Gastroesophageal sphincter (tissue), 4 donors: ENCODE measurements at regions not wholly inside any gene's neighbourhood (a gene's known extent, or its start where the extent isn't known, plus 50 kb on each side); places are given as distances from the start of the nearest gene placed in this dataset.

Experiments
- ATAC-seq: fragments of 150-250 bp; one replicate; pipeline ENCODE4 v1.9.1; 2016; ENCODE audit warnings: mild to moderate bottlenecking, moderate library complexity
- H3K27ac ChIP-seq, 4 donors: fragments of 200-600 bp; sonication (generic) in 3 of 4; 1 replicate in 3 of 4; 2 replicates in 1 of 4; pipeline ENCODE4 v1.5.1; 2016 to 2019
- H3K27me3 ChIP-seq: fragments of 200-600 bp; sonication (generic); one replicate; pipeline ENCODE4 v1.5.1; 2019
- H3K36me3 ChIP-seq, 2 donors: fragments of 200-600 bp; sonication (generic); one replicate each; pipeline ENCODE4 v1.5.1; 2019; ENCODE audit warnings: control low read depth in 1 of 2
- H3K4me1 ChIP-seq, 3 donors: fragments of 200-600 bp; sonication (generic); 1 replicate in 2 of 3; 2 replicates in 1 of 3; pipeline ENCODE4 v1.5.1; 2016 to 2019; ENCODE audit warnings: control low read depth in 2 of 3
- H3K4me3 ChIP-seq, 2 donors: fragments of 200-600 bp; sonication (generic); one replicate each; pipeline ENCODE4 v1.5.1; 2019; ENCODE audit warnings: mild to moderate bottlenecking in 1 of 2, moderate library complexity in 1 of 2
- H3K9me3 ChIP-seq, 3 donors: fragments of 200-600 bp; sonication (generic); one replicate each; pipeline ENCODE4 v1.5.1; 2017 to 2019; ENCODE audit warnings: control low read depth in 2 of 3
- EP300 ChIP-seq: sonication (generic); formaldehyde crosslinking; IDR thresholded peaks from one replicate; pipeline ENCODE4 v1.6.1; 2017; ENCODE audit warnings: antibody characterized with exemption, mild to moderate bottlenecking
- POLR2A ChIP-seq, 2 donors: fragments of 450-650 bp; IDR thresholded peaks; one replicate each; pipeline ENCODE4 v1.6.1; 2017; ENCODE audit warnings: antibody characterized with exemption in 2 of 2, mild to moderate bottlenecking in 2 of 2, moderate library complexity in 1 of 2
- POLR2AphosphoS5 ChIP-seq: sonication (generic); formaldehyde crosslinking; IDR thresholded peaks from one replicate; pipeline ENCODE4 v1.6.1; 2017; ENCODE audit warnings: antibody characterized with exemption
- WGBS, 2 donors: methylation state at CpG; one replicate each; pipeline ENCODE4 v1.1.5; 2018; ENCODE audit warnings: low coverage in 1 of 2; 5-methylcytosine and 5-hydroxymethylcytosine counted together
- TF ChIP-seq, protein P1 (sequence below), 4 experiments: fragments of 200-600 bp in 2 of 4; fragments of 450-650 bp in 2 of 4; sonication (generic) in 1 of 4; IDR thresholded peaks; one replicate each; pipeline ENCODE4 v1.5.1; 2017 to 2019; ENCODE audit warnings: antibody characterized with exemption in 4 of 4, mild to moderate bottlenecking in 2 of 4, moderate library complexity in 2 of 4

DNA sequence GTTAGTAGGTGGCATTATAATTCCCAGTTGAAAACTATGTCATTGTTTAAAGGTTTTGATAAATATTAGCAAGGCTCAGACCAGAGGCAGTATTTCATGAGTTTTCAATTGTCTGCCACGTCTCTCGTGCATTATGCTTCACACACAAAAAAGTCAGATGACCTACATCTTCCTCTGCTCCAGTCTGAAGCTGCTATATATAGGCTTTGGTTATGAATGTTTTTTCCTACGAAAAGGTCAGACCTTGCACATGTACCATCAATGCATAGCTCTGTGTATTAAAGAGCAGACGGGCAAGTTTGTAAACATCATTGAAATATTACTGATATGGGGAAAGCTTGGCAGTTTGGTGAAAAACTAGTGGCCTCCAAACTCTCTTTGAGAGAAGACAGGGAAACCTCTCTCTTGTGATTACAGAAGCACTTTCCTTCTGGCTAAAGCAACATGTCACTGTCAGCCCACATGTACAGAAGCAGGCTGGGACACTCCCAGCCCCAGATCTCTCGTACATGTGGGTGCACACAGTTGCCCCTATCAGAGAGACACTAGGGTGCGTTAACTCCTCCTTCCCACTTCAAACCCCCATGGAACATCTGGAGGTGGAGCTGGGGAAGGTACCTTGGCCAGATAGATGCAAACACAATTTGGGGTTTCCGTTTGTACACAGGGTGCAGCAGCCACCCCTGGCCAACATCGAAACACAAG lies 184.0 kb upstream of the BCL6 start:
- no peaks in the 10 kb centered on the region for H3K36me3 ChIP-seq
- H3K4me1 ChIP-seq: peaks cover 0 to 14% (median 0%) of the 10 kb centered on the region in 3 donors
- ATAC-seq: no peak
- H3K9me3 ChIP-seq: peaks cover 0 to 9% (median 0%) of the 10 kb centered on the region in 3 donors
- no peak for TF ChIP-seq POLR2AphosphoS5
- TF ChIP-seq POLR2A (IDR thresholded peaks at IDR 0.05): no peak
- TF ChIP-seq, protein P1, sequence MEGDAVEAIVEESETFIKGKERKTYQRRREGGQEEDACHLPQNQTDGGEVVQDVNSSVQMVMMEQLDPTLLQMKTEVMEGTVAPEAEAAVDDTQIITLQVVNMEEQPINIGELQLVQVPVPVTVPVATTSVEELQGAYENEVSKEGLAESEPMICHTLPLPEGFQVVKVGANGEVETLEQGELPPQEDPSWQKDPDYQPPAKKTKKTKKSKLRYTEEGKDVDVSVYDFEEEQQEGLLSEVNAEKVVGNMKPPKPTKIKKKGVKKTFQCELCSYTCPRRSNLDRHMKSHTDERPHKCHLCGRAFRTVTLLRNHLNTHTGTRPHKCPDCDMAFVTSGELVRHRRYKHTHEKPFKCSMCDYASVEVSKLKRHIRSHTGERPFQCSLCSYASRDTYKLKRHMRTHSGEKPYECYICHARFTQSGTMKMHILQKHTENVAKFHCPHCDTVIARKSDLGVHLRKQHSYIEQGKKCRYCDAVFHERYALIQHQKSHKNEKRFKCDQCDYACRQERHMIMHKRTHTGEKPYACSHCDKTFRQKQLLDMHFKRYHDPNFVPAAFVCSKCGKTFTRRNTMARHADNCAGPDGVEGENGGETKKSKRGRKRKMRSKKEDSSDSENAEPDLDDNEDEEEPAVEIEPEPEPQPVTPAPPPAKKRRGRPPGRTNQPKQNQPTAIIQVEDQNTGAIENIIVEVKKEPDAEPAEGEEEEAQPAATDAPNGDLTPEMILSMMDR (IDR thresholded peaks at IDR 0.05): no peak
- TF ChIP-seq EP300: no peak
- WGBS, 2 donors: 16 to 50% methylated on average over 4 to 6 of the region's 8 CpGs
- H3K27me3 ChIP-seq: no peaks in the 10 kb centered on the region
- H3K4me3 ChIP-seq: no peak overlapping the region
- H3K27ac ChIP-seq: peak overlapping the region in 2 of 4 donors; percentile 21 to 27

DNA sequence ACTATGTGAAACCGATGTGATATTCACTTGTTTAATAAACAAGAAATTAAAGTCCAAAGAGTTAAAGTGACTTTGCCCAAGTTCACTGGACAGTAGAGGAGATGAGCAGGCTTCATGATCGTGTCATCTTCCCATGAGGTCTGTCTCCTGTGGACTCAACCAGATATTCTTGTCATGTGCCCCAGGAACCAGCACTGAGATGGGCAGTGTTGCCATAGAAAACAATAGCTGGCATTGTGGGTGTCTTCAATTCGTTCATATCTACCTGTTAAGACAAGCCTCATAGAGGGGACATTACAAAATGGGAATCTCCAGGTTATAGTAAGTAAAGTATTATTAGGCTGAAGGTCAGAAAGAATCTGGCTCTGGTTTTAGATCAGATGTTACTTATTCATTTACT lies 184.8 kb upstream of the BCL6 start:
- 82 to 85% methylated on average over 3 of the region's 3 CpGs for WGBS, 2 donors
- H3K9me3 ChIP-seq: peaks cover 0 to 1% (median 0%) of the 10 kb centered on the region in 3 donors
- no peak overlapping the region for H3K27ac ChIP-seq
- no peak for ATAC-seq
- H3K36me3 ChIP-seq: no peaks in the 10 kb centered on the region
- no peaks in the 10 kb centered on the region for H3K27me3 ChIP-seq
- no peak overlapping the region for H3K4me3 ChIP-seq
- peaks cover 0 to 14% (median 0%) of the 10 kb centered on the region in 3 donors for H3K4me1 ChIP-seq
- TF ChIP-seq POLR2AphosphoS5 (no peak), POLR2A (IDR thresholded peaks at IDR 0.05) (no peak), EP300 (no peak)
- TF ChIP-seq, protein P1 (IDR thresholded peaks at IDR 0.05): no peak

DNA sequence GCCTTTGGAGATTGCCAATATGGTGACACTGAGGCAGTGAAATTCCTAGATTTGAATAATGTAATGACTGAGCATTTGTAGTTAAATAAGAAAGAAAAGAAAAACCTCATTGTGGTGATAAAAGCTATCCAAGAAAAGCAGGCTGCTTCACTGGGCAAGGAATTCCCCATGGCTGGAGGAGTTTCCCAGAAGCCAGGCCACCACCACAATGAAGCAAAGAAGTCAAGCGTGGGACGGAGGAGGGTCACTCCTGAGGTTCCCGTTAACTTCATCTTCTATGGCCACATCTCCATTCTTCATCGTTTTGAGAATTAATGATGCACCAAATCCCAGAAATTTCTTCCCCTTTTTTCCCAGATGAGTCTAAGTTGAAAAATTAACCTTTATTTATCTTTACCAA lies 185.8 kb upstream of the BCL6 start:
- Histone ChIP-seq H3K27me3 (no peaks in the 10 kb centered on the region), H3K4me3 (no peak overlapping the region), H3K27ac (no peak overlapping the region), H3K9me3 (no peaks in the 10 kb centered on the region), H3K36me3 (no peaks in the 10 kb centered on the region), H3K4me1 (peaks cover 0 to 14% (median 0%) of the 10 kb centered on the region in 3 donors)
- ATAC-seq: no peak
- TF ChIP-seq EP300 (no peak), POLR2A (IDR thresholded peaks at IDR 0.05) (no peak), POLR2AphosphoS5 (no peak)
- TF ChIP-seq, protein P1 (IDR thresholded peaks at IDR 0.05): no peak
- WGBS, 2 donors: 87 to 89% methylated on average over 4 of the region's 4 CpGs

DNA sequence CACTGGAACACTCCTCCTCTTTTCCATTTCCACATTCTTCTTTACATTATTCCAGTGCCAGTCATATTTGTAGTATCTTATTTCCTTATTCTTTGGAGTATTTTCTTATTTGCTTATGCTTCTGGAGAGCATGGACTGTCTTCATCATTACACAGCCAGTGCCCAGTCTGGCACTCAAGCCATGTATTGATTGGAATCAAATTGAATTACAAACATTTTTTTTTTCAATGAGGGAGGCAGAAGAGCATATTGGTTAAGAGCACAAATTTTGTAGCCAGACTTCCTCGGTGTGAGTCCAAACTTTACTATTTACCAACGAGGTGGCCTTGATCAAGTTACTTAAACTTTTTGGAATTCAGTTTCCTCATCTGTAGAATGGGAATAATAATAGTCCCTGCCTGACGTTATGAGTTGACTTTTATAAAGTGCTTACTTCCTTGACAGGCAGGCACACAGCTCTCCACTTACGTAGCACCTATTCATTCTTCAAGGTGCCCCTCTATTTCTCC lies 186.6 kb upstream of the BCL6 start:
- H3K27me3 ChIP-seq: no peaks in the 10 kb centered on the region
- H3K27ac ChIP-seq: no peak overlapping the region
- H3K4me3 ChIP-seq: no peak overlapping the region
- 80 to 81% methylated on average over 4 of the region's 4 CpGs for WGBS, 2 donors
- H3K4me1 ChIP-seq: peaks cover 0 to 14% (median 0%) of the 10 kb centered on the region in 3 donors
- no peaks in the 10 kb centered on the region for H3K9me3 ChIP-seq
- H3K36me3 ChIP-seq: no peaks in the 10 kb centered on the region
- TF ChIP-seq POLR2AphosphoS5: no peak
- TF ChIP-seq, protein P1 (IDR thresholded peaks at IDR 0.05): no peak
- ATAC-seq: no peak

DNA sequence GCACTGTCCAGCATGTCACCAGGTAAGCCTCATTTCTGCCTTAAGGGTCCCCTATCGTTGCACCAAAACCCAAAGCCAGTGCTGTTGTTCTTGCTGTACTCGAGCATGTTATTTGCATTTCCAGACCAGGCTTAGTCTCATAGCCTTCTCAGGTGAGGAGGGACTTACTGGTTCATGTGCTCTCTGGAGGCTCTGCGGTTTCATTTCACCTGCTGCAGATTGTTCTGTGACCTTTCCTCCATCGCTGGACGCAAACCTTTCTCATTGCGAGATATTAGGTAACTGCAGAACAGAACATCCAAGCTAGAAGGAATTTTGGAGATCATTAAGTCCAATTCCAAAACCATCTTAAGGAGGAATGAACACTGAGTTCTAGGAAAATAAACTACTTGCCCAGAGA lies 187.3 kb upstream of the BCL6 start:
- H3K27me3 ChIP-seq: no peaks in the 10 kb centered on the region
- peaks cover 0 to 14% (median 0%) of the 10 kb centered on the region in 3 donors for H3K4me1 ChIP-seq
- no peaks in the 10 kb centered on the region for H3K9me3 ChIP-seq
- ATAC-seq: no peak
- H3K4me3 ChIP-seq: no peak overlapping the region
- no peak overlapping the region for H3K27ac ChIP-seq
- 95% methylated on average over 4 to 6 of the region's 6 CpGs for WGBS, 2 donors
- no peak for TF ChIP-seq POLR2AphosphoS5
- no peaks in the 10 kb centered on the region for H3K36me3 ChIP-seq
